NCI-H2196 (cell line): ENCODE measurements at regions not wholly inside any gene's neighbourhood (a gene's known extent, or its start where the extent isn't known, plus 50 kb on each side); places are given as distances from the start of the nearest gene placed in this dataset.
"Not testable (repeated sequence)": the region's sequence is repeated elsewhere in the genome, so short reads cannot be mapped to it uniquely, and the experiment has no call there.

Experiments
- DNase-seq: peaks from one replicate; lab custom pipeline; 2025; ENCODE audit not compliant: unreplicated experiment; lab: John Stamatoyannopoulos, UW

- DNase-seq: no peak
Measured at GRCh38 chr2:225254363-225254762, 145.1 kb upstream of the NYAP2 start.

GRCh38 chr2:225244933-225245332 lies 154.6 kb upstream of the NYAP2 start:
- no peak for DNase-seq

GRCh38 chr2:225236769-225237323 lies 162.7 kb upstream of the NYAP2 start:
- no peak for DNase-seq

GRCh38 chr2:225233234-225233633 lies 166.3 kb upstream of the NYAP2 start:
- DNase-seq: no peak

GRCh38 chr2:225231900-225232299 lies 167.6 kb upstream of the NYAP2 start:
- no peak for DNase-seq

GRCh38 chr2:225229346-225229745 lies 170.2 kb upstream of the NYAP2 start:
- not testable (repeated sequence) for DNase-seq

- DNase-seq: no peak
Measured at GRCh38 chr2:225226441-225226840, 173.1 kb upstream of the NYAP2 start.

GRCh38 chr2:225223301-225223700 lies 176.2 kb upstream of the NYAP2 start:
- no peak for DNase-seq

- no peak for DNase-seq
Measured at GRCh38 chr2:225207471-225207870, 165.2 kb upstream of the DOCK10 start.

GRCh38 chr2:225207043-225207442 lies 164.8 kb upstream of the DOCK10 start:
- no peak for DNase-seq

GRCh38 chr2:225196579-225196978 lies 154.3 kb upstream of the DOCK10 start:
- DNase-seq: no peak

GRCh38 chr2:225192869-225193268 lies 150.6 kb upstream of the DOCK10 start:
- DNase-seq: no peak

- no peak for DNase-seq
Measured at GRCh38 chr2:225190987-225191386, 148.7 kb upstream of the DOCK10 start.

- DNase-seq: no peak
Measured at GRCh38 chr2:225184948-225185347, 142.7 kb upstream of the DOCK10 start.

- DNase-seq: no peak
Measured at GRCh38 chr2:225182126-225182525, 139.9 kb upstream of the DOCK10 start.

- DNase-seq: no peak
Measured at GRCh38 chr2:225177098-225177497, 134.8 kb upstream of the DOCK10 start.

- no peak for DNase-seq
Measured at GRCh38 chr2:225173909-225174308, 131.6 kb upstream of the DOCK10 start.

- DNase-seq: no peak
Measured at GRCh38 chr2:225171350-225171749, 129.1 kb upstream of the DOCK10 start.

GRCh38 chr2:225170162-225170561 lies 127.9 kb upstream of the DOCK10 start:
- DNase-seq: no peak

- DNase-seq: no peak
Measured at GRCh38 chr2:225169396-225169795, 127.1 kb upstream of the DOCK10 start.

- no peak for DNase-seq
Measured at GRCh38 chr2:225165052-225165451, 122.8 kb upstream of the DOCK10 start.

- DNase-seq: no peak
Measured at GRCh38 chr2:225164401-225165050, 122.3 kb upstream of the DOCK10 start.

GRCh38 chr2:225158360-225158759 lies 116.1 kb upstream of the DOCK10 start:
- DNase-seq: no peak
